Loucy (cell line): ENCODE measurements at regions not wholly inside any gene's neighbourhood (a gene's known extent, or its start where the extent isn't known, plus 50 kb on each side); places are given as distances from the start of the nearest gene placed in this dataset.

Experiments used
- H2AFZ ChIP-seq: fragments of 200-600 bp; sonication (generic); 2 replicates; pipeline ENCODE4 v1.6.0; 2016; ENCODE audit warnings: antibody characterized with exemption, mild to moderate bottlenecking, low read length, moderate library complexity
- H3F3A ChIP-seq: fragments of 200-600 bp; 2 replicates; pipeline ENCODE4 v1.6.0; 2016; ENCODE audit warnings: antibody characterized with exemption, low read depth, mild to moderate bottlenecking
- H3K27me3 ChIP-seq: fragments of 200-600 bp; sonication (generic); 2 replicates; pipeline ENCODE4 v1.6.1; 2014; ENCODE audit warnings: low read length, mild to moderate bottlenecking; ENCODE audit not compliant: insufficient read depth, poor library complexity, severe bottlenecking
- H3K36me3 ChIP-seq: fragments of 200-600 bp; sonication (generic); 2 replicates; pipeline ENCODE4 v1.6.1; 2016; ENCODE audit warnings: low read length; ENCODE audit not compliant: insufficient read depth
- H3K4me1 ChIP-seq: fragments of 200-600 bp; sonication (generic); 2 replicates; pipeline ENCODE4 v1.5.1; 2014; ENCODE audit warnings: low read length, mild to moderate bottlenecking; ENCODE audit not compliant: insufficient read depth, poor library complexity, severe bottlenecking
- H3K4me2 ChIP-seq: fragments of 200-600 bp; sonication (generic); 2 replicates; pipeline ENCODE4 v1.6.0; 2014; ENCODE audit warnings: antibody characterized with exemption, low read length, low read depth, mild to moderate bottlenecking; ENCODE audit not compliant: poor library complexity, severe bottlenecking
- H3K4me3 ChIP-seq: fragments of 200-600 bp; sonication (generic); 2 replicates; pipeline ENCODE4 v1.5.1; 2014; ENCODE audit warnings: low read length, mild to moderate bottlenecking, mixed read lengths; ENCODE audit not compliant: poor library complexity, severe bottlenecking
- H3K79me2 ChIP-seq: fragments of 200-600 bp; sonication (generic); 2 replicates; pipeline ENCODE4 v1.6.1; 2014; ENCODE audit warnings: low read length; ENCODE audit not compliant: insufficient read depth
- H3K9ac ChIP-seq: fragments of 200-600 bp; sonication (generic); 2 replicates; pipeline ENCODE4 v1.6.0; 2014; ENCODE audit warnings: mild to moderate bottlenecking, low read depth, low read length, moderate library complexity; ENCODE audit not compliant: poor library complexity, severe bottlenecking
- H3K9me2 ChIP-seq: fragments of 200-600 bp; sonication (generic); replicated peaks from 2 replicates; pipeline ENCODE4 v1.6.1; 2016; ENCODE audit warnings: low read depth, low read length, mixed read lengths
- H3K9me3 ChIP-seq: fragments of 200-600 bp; sonication (generic); 2 replicates; pipeline ENCODE4 v1.6.1; 2014; ENCODE audit warnings: mild to moderate bottlenecking, antibody characterized with exemption, low read length, low read depth; ENCODE audit not compliant: insufficient read depth
- H4K20me1 ChIP-seq: fragments of 200-600 bp; sonication (generic); 2 replicates; pipeline ENCODE4 v1.6.0; 2014; ENCODE audit warnings: antibody characterized with exemption, low read length, mild to moderate bottlenecking; ENCODE audit not compliant: insufficient read depth, poor library complexity, severe bottlenecking
- EZH2phosphoT487 ChIP-seq: fragments of 200-600 bp; IDR thresholded peaks from 2 replicates; pipeline ENCODE4 v1.6.1; 2018; ENCODE audit warnings: antibody characterized with exemption, mild to moderate bottlenecking, moderate library complexity, borderline replicate concordance
- TF ChIP-seq, protein P1 (sequence below): fragments of 200-600 bp; sonication (generic); conservative IDR thresholded peaks from 2 replicates; pipeline ENCODE4 v1.5.1; 2014; ENCODE audit warnings: mild to moderate bottlenecking, antibody characterized with exemption, low read length

DNA sequence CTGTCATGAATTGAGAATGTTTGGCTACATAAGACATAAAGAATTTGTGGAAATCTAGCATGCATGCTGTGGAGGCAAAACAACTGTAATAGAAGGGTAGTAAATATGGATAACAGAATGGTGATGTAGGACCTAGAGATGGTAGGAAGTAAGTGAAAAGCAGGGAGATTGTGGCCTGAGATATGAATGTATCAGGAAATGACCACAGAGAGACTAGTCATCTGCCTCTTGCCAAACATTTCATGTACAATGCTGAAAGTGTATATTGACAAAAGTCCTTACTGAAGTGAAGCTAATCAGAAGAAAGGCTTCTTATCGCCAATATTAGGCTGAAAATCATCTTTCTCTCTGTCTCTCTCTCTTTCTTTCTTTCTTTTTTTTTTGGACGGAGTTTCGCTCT, 873.1 kb upstream of the CTNND2 start:
- Histone ChIP-seq H3K9me3 (no peaks in the 10 kb centered on the region), H4K20me1 (no peaks in the 10 kb centered on the region), H3K36me3 (no peaks in the 10 kb centered on the region), H3K4me3 (no peak overlapping the region), H3K4me2 (no peak overlapping the region), H3K27me3 (no peaks in the 10 kb centered on the region), H3K79me2 (no peaks in the 10 kb centered on the region), H2AFZ (no peak overlapping the region), H3K9ac (no peak overlapping the region), H3K4me1 (no peaks in the 10 kb centered on the region), H3K9me2 (no peaks in the 10 kb centered on the region), H3F3A (no peaks in the 10 kb centered on the region)
- TF ChIP-seq EZH2phosphoT487, result no peak
- TF ChIP-seq, protein P1, sequence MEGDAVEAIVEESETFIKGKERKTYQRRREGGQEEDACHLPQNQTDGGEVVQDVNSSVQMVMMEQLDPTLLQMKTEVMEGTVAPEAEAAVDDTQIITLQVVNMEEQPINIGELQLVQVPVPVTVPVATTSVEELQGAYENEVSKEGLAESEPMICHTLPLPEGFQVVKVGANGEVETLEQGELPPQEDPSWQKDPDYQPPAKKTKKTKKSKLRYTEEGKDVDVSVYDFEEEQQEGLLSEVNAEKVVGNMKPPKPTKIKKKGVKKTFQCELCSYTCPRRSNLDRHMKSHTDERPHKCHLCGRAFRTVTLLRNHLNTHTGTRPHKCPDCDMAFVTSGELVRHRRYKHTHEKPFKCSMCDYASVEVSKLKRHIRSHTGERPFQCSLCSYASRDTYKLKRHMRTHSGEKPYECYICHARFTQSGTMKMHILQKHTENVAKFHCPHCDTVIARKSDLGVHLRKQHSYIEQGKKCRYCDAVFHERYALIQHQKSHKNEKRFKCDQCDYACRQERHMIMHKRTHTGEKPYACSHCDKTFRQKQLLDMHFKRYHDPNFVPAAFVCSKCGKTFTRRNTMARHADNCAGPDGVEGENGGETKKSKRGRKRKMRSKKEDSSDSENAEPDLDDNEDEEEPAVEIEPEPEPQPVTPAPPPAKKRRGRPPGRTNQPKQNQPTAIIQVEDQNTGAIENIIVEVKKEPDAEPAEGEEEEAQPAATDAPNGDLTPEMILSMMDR, result no peak

DNA sequence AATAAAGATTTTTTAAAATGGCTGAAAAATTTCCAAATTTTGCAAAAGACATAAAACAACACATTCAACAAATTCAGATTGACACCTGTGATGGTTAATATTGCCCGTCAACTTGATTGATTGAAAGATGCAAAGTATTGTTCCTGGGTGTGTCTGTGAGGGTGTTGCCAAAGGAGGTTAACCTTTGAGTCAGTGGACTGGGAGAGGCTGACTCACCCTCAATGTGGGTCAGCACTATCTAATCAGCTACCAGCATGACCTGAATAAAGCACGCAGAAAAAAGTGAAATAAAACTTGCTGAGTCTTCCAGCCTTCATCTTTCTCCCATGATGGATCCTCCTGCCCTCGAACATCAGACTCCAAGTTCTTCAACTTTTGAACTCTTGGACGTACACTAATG, 868.0 kb upstream of the CTNND2 start:
- Histone ChIP-seq H3K36me3 (no peaks in the 10 kb centered on the region), H3K9me3 (no peaks in the 10 kb centered on the region), H3K27me3 (no peaks in the 10 kb centered on the region), H3K9me2 (no peaks in the 10 kb centered on the region), H3K4me2 (no peak overlapping the region), H3F3A (no peaks in the 10 kb centered on the region), H2AFZ (no peak overlapping the region), H3K4me3 (no peak overlapping the region), H3K79me2 (no peaks in the 10 kb centered on the region), H4K20me1 (no peaks in the 10 kb centered on the region), H3K9ac (no peak overlapping the region), H3K4me1 (no peaks in the 10 kb centered on the region)
- no peak for TF ChIP-seq EZH2phosphoT487
- TF ChIP-seq, protein P1, result no peak

DNA sequence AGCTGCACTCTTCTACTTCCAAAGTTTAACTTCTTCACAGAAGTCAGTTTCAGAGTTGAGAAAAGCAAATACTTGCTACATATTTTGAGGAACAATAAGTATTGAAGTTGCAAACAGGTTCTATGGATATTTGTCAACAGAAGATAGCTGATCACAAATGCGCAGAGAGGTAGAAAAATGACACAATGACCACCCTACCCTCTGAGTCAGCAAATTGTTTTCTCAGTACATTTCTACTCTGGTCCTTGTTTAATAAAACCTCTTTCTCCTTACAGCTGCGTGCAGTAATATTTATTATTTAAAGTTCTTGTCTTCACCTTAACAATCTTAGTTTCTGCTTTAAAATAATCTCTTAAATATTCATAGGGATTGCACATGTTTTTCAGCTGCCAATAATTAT, 855.1 kb upstream of the CTNND2 start:
- H3K79me2 ChIP-seq, result no peaks in the 10 kb centered on the region
- no peaks in the 10 kb centered on the region for H3F3A ChIP-seq
- H3K36me3 ChIP-seq, result no peaks in the 10 kb centered on the region
- H2AFZ ChIP-seq, result no peak overlapping the region
- no peaks in the 10 kb centered on the region for H4K20me1 ChIP-seq
- no peak overlapping the region for H3K4me2 ChIP-seq
- no peak overlapping the region for H3K4me3 ChIP-seq
- H3K9me2 ChIP-seq, result no peaks in the 10 kb centered on the region
- H3K9ac ChIP-seq, result no peak overlapping the region
- no peaks in the 10 kb centered on the region for H3K4me1 ChIP-seq
- no peaks in the 10 kb centered on the region for H3K9me3 ChIP-seq
- no peaks in the 10 kb centered on the region for H3K27me3 ChIP-seq
- no peak for TF ChIP-seq EZH2phosphoT487
- TF ChIP-seq, protein P1, result no peak
